ENCODE measurements at regions not wholly inside any gene's neighbourhood (a gene's known extent, or its start where the extent isn't known, plus 50 kb on each side); places are given as distances from the start of the nearest gene placed in this dataset.
"Not testable (repeated sequence)": the region's sequence is repeated elsewhere in the genome, so short reads cannot be mapped to it uniquely, and the experiment has no call there.

- no peak overlapping the region for H3K27ac Mint-ChIP-seq
- no peak overlapping the region for H3K4me3 Mint-ChIP-seq
- TF ChIP-seq CTCF (IDR thresholded peaks at IDR 0.05) = no peak
- peaks cover 17% of the 10 kb centered on the region for H3K9me3 Mint-ChIP-seq
- no peak for DNase-seq
- no peaks in the 10 kb centered on the region for H3K27me3 Mint-ChIP-seq (ENCODE audit: insufficient read depth)
- H3K4me1 Mint-ChIP-seq (ENCODE audit: low read depth) = no peaks in the 10 kb centered on the region
- no peaks in the 10 kb centered on the region for H3K36me3 Mint-ChIP-seq (ENCODE audit: low read depth)
Observed at GRCh38 chr3:166864473-166865467, 515.3 kb downstream of the ZBBX start.

GRCh38 chr3:166860217-166860616, 519.9 kb downstream of the ZBBX start:
- Mint-ChIP-seq H3K27ac (no peak overlapping the region), H3K4me3 (no peak overlapping the region), H3K9me3 (peaks cover 9% of the 10 kb centered on the region), H3K27me3 (ENCODE audit: insufficient read depth) (no peaks in the 10 kb centered on the region), H3K36me3 (ENCODE audit: low read depth) (no peaks in the 10 kb centered on the region), H3K4me1 (ENCODE audit: low read depth) (no peaks in the 10 kb centered on the region)
- TF ChIP-seq CTCF (IDR thresholded peaks at IDR 0.05) = no peak
- no peak for DNase-seq

- no peaks in the 10 kb centered on the region for H3K36me3 Mint-ChIP-seq (ENCODE audit: low read depth)
- no peak for DNase-seq
- H3K4me1 Mint-ChIP-seq (ENCODE audit: low read depth) = no peaks in the 10 kb centered on the region
- no peaks in the 10 kb centered on the region for H3K27me3 Mint-ChIP-seq (ENCODE audit: insufficient read depth)
- no peak for TF ChIP-seq CTCF (IDR thresholded peaks at IDR 0.05)
- no peak overlapping the region for H3K4me3 Mint-ChIP-seq
- peaks cover 43% of the 10 kb centered on the region for H3K9me3 Mint-ChIP-seq
- H3K27ac Mint-ChIP-seq = no peak overlapping the region
Observed at GRCh38 chr3:166844329-166844728, 535.8 kb downstream of the ZBBX start.

GRCh38 chr3:166842784-166843183, 537.3 kb downstream of the ZBBX start:
- peaks cover 31% of the 10 kb centered on the region for H3K9me3 Mint-ChIP-seq
- not testable (repeated sequence) for H3K4me1 Mint-ChIP-seq (ENCODE audit: low read depth); H3K36me3 Mint-ChIP-seq (ENCODE audit: low read depth); H3K4me3 Mint-ChIP-seq; H3K27ac Mint-ChIP-seq; H3K27me3 Mint-ChIP-seq (ENCODE audit: insufficient read depth); DNase-seq

- Mint-ChIP-seq H3K36me3 (ENCODE audit: low read depth) (no peaks in the 10 kb centered on the region), H3K4me1 (ENCODE audit: low read depth) (no peaks in the 10 kb centered on the region)
Observed at GRCh38 chr3:166837535-166837934, 542.6 kb downstream of the ZBBX start.

More at GRCh38 chr3:166837535-166837934, 542.6 kb downstream of the ZBBX start:
- no peak for DNase-seq
- Mint-ChIP-seq H3K27ac (no peak overlapping the region; the same call in 1 of the 2 replicates), H3K27me3 (ENCODE audit: insufficient read depth) (no peaks in the 10 kb centered on the region), H3K9me3 (peaks cover 11% of the 10 kb centered on the region; the same call in 1 of the 2 replicates), H3K4me3 (no peak overlapping the region)
- TF ChIP-seq CTCF (IDR thresholded peaks at IDR 0.05) = peak; percentile 26; the same call in 1 of the 2 replicates

All from HFFc6 (cell line).